ENCODE measurements at regions not wholly inside any gene's neighbourhood (a gene's known extent, or its start where the extent isn't known, plus 50 kb on each side); places are given as distances from the start of the nearest gene placed in this dataset.

GRCh38 chr2:145253492-145253891, 733.6 kb upstream of the ZEB2 start:
- H3K9ac ChIP-seq (ENCODE audit: low read depth in 1 of 3, low read length in 3 of 3): no peak overlapping the region
- no peaks in the 10 kb centered on the region for H3K27me3 ChIP-seq (ENCODE audit: control insufficient read depth in 3 of 3, insufficient read depth in 3 of 3, low read length in 3 of 3)
- H3K27ac ChIP-seq (ENCODE audit: low read depth, low read length): no peak overlapping the region

GRCh38 chr2:145245268-145245870, 725.5 kb upstream of the ZEB2 start:
- Histone ChIP-seq H3K9ac (ENCODE audit: low read depth in 1 of 3, low read length in 3 of 3) (no peak overlapping the region), H3K36me3 (ENCODE audit: control insufficient read depth in 3 of 3, insufficient read depth in 3 of 3, low read length in 3 of 3) (no peaks in the 10 kb centered on the region), H3K4me3 (ENCODE audit: low read length in 3 of 3) (no peak overlapping the region), H3K27me3 (ENCODE audit: control insufficient read depth in 3 of 3, insufficient read depth in 3 of 3, low read length in 3 of 3) (no peaks in the 10 kb centered on the region), H3K4me1 (ENCODE audit: control insufficient read depth in 3 of 3, insufficient read depth in 3 of 3, low read length in 3 of 3) (no peaks in the 10 kb centered on the region), H3K9me3 (ENCODE audit: control insufficient read depth in 3 of 3, low read length in 3 of 3) (no peaks in the 10 kb centered on the region), H3K27ac (ENCODE audit: low read depth, low read length) (no peak overlapping the region)

More at GRCh38 chr2:145253492-145253891, 733.6 kb upstream of the ZEB2 start:
- no peaks in the 10 kb centered on the region for H3K9me3 ChIP-seq (ENCODE audit: control insufficient read depth in 3 of 3, low read length in 3 of 3)
- no peaks in the 10 kb centered on the region for H3K36me3 ChIP-seq (ENCODE audit: control insufficient read depth in 3 of 3, insufficient read depth in 3 of 3, low read length in 3 of 3)
- no peak overlapping the region for H3K4me3 ChIP-seq (ENCODE audit: low read length in 3 of 3)
- no peaks in the 10 kb centered on the region for H3K4me1 ChIP-seq (ENCODE audit: control insufficient read depth in 3 of 3, insufficient read depth in 3 of 3, low read length in 3 of 3)

GRCh38 chr2:145235312-145235711, 715.4 kb upstream of the ZEB2 start:
- Histone ChIP-seq H3K4me1 (ENCODE audit: control insufficient read depth in 3 of 3, insufficient read depth in 3 of 3, low read length in 3 of 3) (no peaks in the 10 kb centered on the region), H3K4me3 (ENCODE audit: low read length in 3 of 3) (no peak overlapping the region), H3K27ac (ENCODE audit: low read depth, low read length) (no peak overlapping the region), H3K9me3 (ENCODE audit: control insufficient read depth in 3 of 3, low read length in 3 of 3) (no peaks in the 10 kb centered on the region), H3K9ac (ENCODE audit: low read depth in 1 of 3, low read length in 3 of 3) (no peak overlapping the region), H3K27me3 (ENCODE audit: control insufficient read depth in 3 of 3, insufficient read depth in 3 of 3, low read length in 3 of 3) (no peaks in the 10 kb centered on the region), H3K36me3 (ENCODE audit: control insufficient read depth in 3 of 3, insufficient read depth in 3 of 3, low read length in 3 of 3) (no peaks in the 10 kb centered on the region)

GRCh38 chr2:145230546-145230945, 710.6 kb upstream of the ZEB2 start:
- Histone ChIP-seq H3K4me1 (ENCODE audit: control insufficient read depth in 3 of 3, insufficient read depth in 3 of 3, low read length in 3 of 3) (no peaks in the 10 kb centered on the region), H3K27ac (ENCODE audit: low read depth, low read length) (no peak overlapping the region), H3K9ac (ENCODE audit: low read depth in 1 of 3, low read length in 3 of 3) (no peak overlapping the region), H3K27me3 (ENCODE audit: control insufficient read depth in 3 of 3, insufficient read depth in 3 of 3, low read length in 3 of 3) (no peaks in the 10 kb centered on the region), H3K36me3 (ENCODE audit: control insufficient read depth in 3 of 3, insufficient read depth in 3 of 3, low read length in 3 of 3) (no peaks in the 10 kb centered on the region), H3K4me3 (ENCODE audit: low read length in 3 of 3) (no peak overlapping the region), H3K9me3 (ENCODE audit: control insufficient read depth in 3 of 3, low read length in 3 of 3) (no peaks in the 10 kb centered on the region)

- Histone ChIP-seq H3K4me1 (ENCODE audit: control insufficient read depth in 3 of 3, insufficient read depth in 3 of 3, low read length in 3 of 3) (no peaks in the 10 kb centered on the region), H3K36me3 (ENCODE audit: control insufficient read depth in 3 of 3, insufficient read depth in 3 of 3, low read length in 3 of 3) (no peaks in the 10 kb centered on the region), H3K27me3 (ENCODE audit: control insufficient read depth in 3 of 3, insufficient read depth in 3 of 3, low read length in 3 of 3) (no peaks in the 10 kb centered on the region), H3K27ac (ENCODE audit: low read depth, low read length) (no peak overlapping the region), H3K9me3 (ENCODE audit: control insufficient read depth in 3 of 3, low read length in 3 of 3) (no peaks in the 10 kb centered on the region), H3K9ac (ENCODE audit: low read depth in 1 of 3, low read length in 3 of 3) (no peak overlapping the region), H3K4me3 (ENCODE audit: low read length in 3 of 3) (no peak overlapping the region)
Observed at GRCh38 chr2:145228506-145228905, 708.6 kb upstream of the ZEB2 start.

- Histone ChIP-seq H3K36me3 (ENCODE audit: control insufficient read depth in 3 of 3, insufficient read depth in 3 of 3, low read length in 3 of 3) (no peaks in the 10 kb centered on the region), H3K27me3 (ENCODE audit: control insufficient read depth in 3 of 3, insufficient read depth in 3 of 3, low read length in 3 of 3) (no peaks in the 10 kb centered on the region), H3K9me3 (ENCODE audit: control insufficient read depth in 3 of 3, low read length in 3 of 3) (no peaks in the 10 kb centered on the region), H3K4me3 (ENCODE audit: low read length in 3 of 3) (no peak overlapping the region), H3K4me1 (ENCODE audit: control insufficient read depth in 3 of 3, insufficient read depth in 3 of 3, low read length in 3 of 3) (no peaks in the 10 kb centered on the region), H3K27ac (ENCODE audit: low read depth, low read length) (no peak overlapping the region), H3K9ac (ENCODE audit: low read depth in 1 of 3, low read length in 3 of 3) (no peak overlapping the region)
Observed at GRCh38 chr2:145226901-145227300, 707.0 kb upstream of the ZEB2 start.

- Histone ChIP-seq H3K9me3 (ENCODE audit: control insufficient read depth in 3 of 3, low read length in 3 of 3) (no peaks in the 10 kb centered on the region), H3K27ac (ENCODE audit: low read depth, low read length) (no peak overlapping the region), H3K9ac (ENCODE audit: low read depth in 1 of 3, low read length in 3 of 3) (no peak overlapping the region), H3K4me1 (ENCODE audit: control insufficient read depth in 3 of 3, insufficient read depth in 3 of 3, low read length in 3 of 3) (no peaks in the 10 kb centered on the region), H3K4me3 (ENCODE audit: low read length in 3 of 3) (no peak overlapping the region), H3K36me3 (ENCODE audit: control insufficient read depth in 3 of 3, insufficient read depth in 3 of 3, low read length in 3 of 3) (no peaks in the 10 kb centered on the region), H3K27me3 (ENCODE audit: control insufficient read depth in 3 of 3, insufficient read depth in 3 of 3, low read length in 3 of 3) (no peaks in the 10 kb centered on the region)
Observed at GRCh38 chr2:145221516-145221915, 701.6 kb upstream of the ZEB2 start.

GRCh38 chr2:145221032-145221431, 701.1 kb upstream of the ZEB2 start:
- Histone ChIP-seq H3K4me3 (ENCODE audit: low read length in 3 of 3) (no peak overlapping the region), H3K27me3 (ENCODE audit: control insufficient read depth in 3 of 3, insufficient read depth in 3 of 3, low read length in 3 of 3) (no peaks in the 10 kb centered on the region), H3K9me3 (ENCODE audit: control insufficient read depth in 3 of 3, low read length in 3 of 3) (no peaks in the 10 kb centered on the region), H3K9ac (ENCODE audit: low read depth in 1 of 3, low read length in 3 of 3) (no peak overlapping the region), H3K36me3 (ENCODE audit: control insufficient read depth in 3 of 3, insufficient read depth in 3 of 3, low read length in 3 of 3) (no peaks in the 10 kb centered on the region), H3K4me1 (ENCODE audit: control insufficient read depth in 3 of 3, insufficient read depth in 3 of 3, low read length in 3 of 3) (no peaks in the 10 kb centered on the region), H3K27ac (ENCODE audit: low read depth, low read length) (no peak overlapping the region)

- Histone ChIP-seq H3K9ac (ENCODE audit: low read depth in 1 of 3, low read length in 3 of 3) (no peak overlapping the region), H3K9me3 (ENCODE audit: control insufficient read depth in 3 of 3, low read length in 3 of 3) (no peaks in the 10 kb centered on the region), H3K36me3 (ENCODE audit: control insufficient read depth in 3 of 3, insufficient read depth in 3 of 3, low read length in 3 of 3) (no peaks in the 10 kb centered on the region), H3K4me1 (ENCODE audit: control insufficient read depth in 3 of 3, insufficient read depth in 3 of 3, low read length in 3 of 3) (no peaks in the 10 kb centered on the region), H3K4me3 (ENCODE audit: low read length in 3 of 3) (no peak overlapping the region), H3K27me3 (ENCODE audit: control insufficient read depth in 3 of 3, insufficient read depth in 3 of 3, low read length in 3 of 3) (no peaks in the 10 kb centered on the region), H3K27ac (ENCODE audit: low read depth, low read length) (no peak overlapping the region)
Observed at GRCh38 chr2:145220496-145220895, 700.6 kb upstream of the ZEB2 start.

- Histone ChIP-seq H3K9me3 (ENCODE audit: control insufficient read depth in 3 of 3, low read length in 3 of 3) (no peaks in the 10 kb centered on the region), H3K9ac (ENCODE audit: low read depth in 1 of 3, low read length in 3 of 3) (no peak overlapping the region), H3K4me3 (ENCODE audit: low read length in 3 of 3) (no peak overlapping the region), H3K27me3 (ENCODE audit: control insufficient read depth in 3 of 3, insufficient read depth in 3 of 3, low read length in 3 of 3) (no peaks in the 10 kb centered on the region), H3K27ac (ENCODE audit: low read depth, low read length) (no peak overlapping the region), H3K36me3 (ENCODE audit: control insufficient read depth in 3 of 3, insufficient read depth in 3 of 3, low read length in 3 of 3) (no peaks in the 10 kb centered on the region), H3K4me1 (ENCODE audit: control insufficient read depth in 3 of 3, insufficient read depth in 3 of 3, low read length in 3 of 3) (no peaks in the 10 kb centered on the region)
Observed at GRCh38 chr2:145207884-145208283, 688.0 kb upstream of the ZEB2 start.

Measured in skeletal muscle tissue (tissue), 3 donors.